ENCODE measurements at regions not wholly inside any gene's neighbourhood (a gene's known extent, or its start where the extent isn't known, plus 50 kb on each side); places are given as distances from the start of the nearest gene placed in this dataset.

DNA sequence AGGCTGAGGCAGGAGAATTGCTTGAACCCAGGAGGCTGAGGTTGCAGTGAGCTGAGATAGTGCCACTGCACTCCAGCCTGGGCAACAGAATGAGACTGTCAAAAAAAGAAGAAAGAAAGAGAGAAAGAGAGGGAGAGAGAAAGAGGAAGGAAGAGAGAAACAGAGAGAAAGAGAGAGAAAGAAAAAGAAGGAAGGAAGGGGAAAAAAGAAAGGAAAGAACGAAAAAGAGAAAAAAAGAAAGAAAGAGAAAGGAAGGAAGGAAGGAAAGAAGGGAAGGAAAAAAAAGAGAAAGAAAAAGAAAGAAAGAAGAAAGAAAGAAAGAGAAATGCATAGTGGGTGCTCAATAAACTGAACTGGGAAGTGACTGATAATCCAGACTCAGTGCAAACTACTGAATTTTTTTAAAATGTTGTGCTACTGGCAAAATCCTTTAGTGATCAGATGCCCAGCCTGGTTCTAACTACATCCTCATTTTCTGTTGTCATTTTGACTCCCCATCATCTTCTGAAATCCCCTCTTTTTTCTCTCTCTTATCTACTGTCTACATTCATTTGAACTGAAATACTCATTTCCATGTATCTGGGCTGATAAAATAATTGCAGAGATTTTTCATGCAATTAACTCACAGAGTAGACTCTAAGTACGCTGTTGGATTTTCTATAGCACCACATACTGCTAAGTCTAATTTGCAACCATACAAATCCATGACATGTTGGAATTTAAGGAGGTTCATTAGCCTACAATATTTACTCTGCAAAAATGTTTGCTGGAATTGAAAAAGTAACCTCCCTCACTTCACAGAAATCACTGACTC lies 85.3 kb upstream of the HIVEP1 start:
- no peak overlapping the region for H3K4me3 ChIP-seq
- H4K20me1 ChIP-seq (ENCODE audit: low read depth), result no peaks in the 10 kb centered on the region
- no peaks in the 10 kb centered on the region for H3K9me3 Mint-ChIP-seq
- DNase-seq (ENCODE audit: low spot score), result no peak
- H3K36me3 ChIP-seq, result no peaks in the 10 kb centered on the region
- no peak overlapping the region for H3K27ac ChIP-seq
- H3K4me1 Mint-ChIP-seq, result peaks cover 6% of the 10 kb centered on the region
- no peak overlapping the region for H3K4me3 Mint-ChIP-seq
- no peaks in the 10 kb centered on the region for H3K79me2 ChIP-seq (ENCODE audit: low read depth)
- H3K4me2 ChIP-seq, result no peak overlapping the region
- no peaks in the 10 kb centered on the region for H3K4me1 ChIP-seq
- H3K27ac Mint-ChIP-seq, result no peak overlapping the region
- H3F3A ChIP-seq (ENCODE audit: low read depth), result no peaks in the 10 kb centered on the region
- no peak overlapping the region for H3K9ac ChIP-seq
- peaks cover 5% of the 10 kb centered on the region for H3K27me3 Mint-ChIP-seq (ENCODE audit: insufficient read depth, low read depth)
- no peaks in the 10 kb centered on the region for H3K27me3 ChIP-seq
- TF ChIP-seq EZH2phosphoT487 (IDR thresholded peaks at IDR 0.05), result no peak
- TF ChIP-seq, protein P1, sequence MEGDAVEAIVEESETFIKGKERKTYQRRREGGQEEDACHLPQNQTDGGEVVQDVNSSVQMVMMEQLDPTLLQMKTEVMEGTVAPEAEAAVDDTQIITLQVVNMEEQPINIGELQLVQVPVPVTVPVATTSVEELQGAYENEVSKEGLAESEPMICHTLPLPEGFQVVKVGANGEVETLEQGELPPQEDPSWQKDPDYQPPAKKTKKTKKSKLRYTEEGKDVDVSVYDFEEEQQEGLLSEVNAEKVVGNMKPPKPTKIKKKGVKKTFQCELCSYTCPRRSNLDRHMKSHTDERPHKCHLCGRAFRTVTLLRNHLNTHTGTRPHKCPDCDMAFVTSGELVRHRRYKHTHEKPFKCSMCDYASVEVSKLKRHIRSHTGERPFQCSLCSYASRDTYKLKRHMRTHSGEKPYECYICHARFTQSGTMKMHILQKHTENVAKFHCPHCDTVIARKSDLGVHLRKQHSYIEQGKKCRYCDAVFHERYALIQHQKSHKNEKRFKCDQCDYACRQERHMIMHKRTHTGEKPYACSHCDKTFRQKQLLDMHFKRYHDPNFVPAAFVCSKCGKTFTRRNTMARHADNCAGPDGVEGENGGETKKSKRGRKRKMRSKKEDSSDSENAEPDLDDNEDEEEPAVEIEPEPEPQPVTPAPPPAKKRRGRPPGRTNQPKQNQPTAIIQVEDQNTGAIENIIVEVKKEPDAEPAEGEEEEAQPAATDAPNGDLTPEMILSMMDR (IDR thresholded peaks at IDR 0.05), result no peak
- no peak for TF ChIP-seq EZH2 (IDR thresholded peaks at IDR 0.05)
- H3K36me3 Mint-ChIP-seq, result no peaks in the 10 kb centered on the region
- H3K9me3 ChIP-seq (ENCODE audit: low read depth), result no peaks in the 10 kb centered on the region
- peak overlapping the region; percentile 24 for H2AFZ ChIP-seq (replicated peaks)

DNA sequence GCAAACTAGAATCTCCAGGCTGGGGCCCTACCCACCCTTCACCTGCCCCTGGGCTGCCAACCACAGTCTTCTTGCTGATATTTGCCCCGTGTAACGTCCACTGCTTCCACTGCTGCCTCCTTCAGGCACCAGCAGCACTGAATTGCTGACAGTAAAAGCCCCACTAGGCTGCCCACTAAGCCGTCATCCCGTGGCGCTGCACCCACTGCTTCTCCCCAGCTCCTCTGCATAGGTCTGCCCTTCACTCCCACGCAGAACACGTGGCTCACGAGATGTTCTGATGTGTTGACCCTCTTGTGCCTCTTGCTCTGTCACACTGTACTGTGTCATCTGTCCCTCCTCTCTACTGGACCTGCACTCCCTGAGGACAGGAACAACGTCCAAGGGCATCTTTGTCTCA lies 86.3 kb upstream of the HIVEP1 start:
- Histone ChIP-seq H3K4me3 (no peak overlapping the region), H3K4me1 (no peaks in the 10 kb centered on the region), H2AFZ (replicated peaks) (no peak overlapping the region), H4K20me1 (ENCODE audit: low read depth) (no peaks in the 10 kb centered on the region), H3K36me3 (no peaks in the 10 kb centered on the region), H3K4me2 (no peak overlapping the region), H3K79me2 (ENCODE audit: low read depth) (no peaks in the 10 kb centered on the region), H3K27ac (no peak overlapping the region), H3F3A (ENCODE audit: low read depth) (no peaks in the 10 kb centered on the region), H3K27me3 (no peaks in the 10 kb centered on the region), H3K9me3 (ENCODE audit: low read depth) (no peaks in the 10 kb centered on the region), H3K9ac (no peak overlapping the region)
- Mint-ChIP-seq H3K9me3 (no peaks in the 10 kb centered on the region), H3K4me3 (no peak overlapping the region), H3K27me3 (ENCODE audit: insufficient read depth, low read depth) (peaks cover 5% of the 10 kb centered on the region), H3K27ac (peak overlapping the region; percentile 67), H3K4me1 (peaks cover 9% of the 10 kb centered on the region), H3K36me3 (no peaks in the 10 kb centered on the region)
- no peak for TF ChIP-seq EZH2 (IDR thresholded peaks at IDR 0.05)
- TF ChIP-seq, protein P1 (IDR thresholded peaks at IDR 0.05), result no peak
- no peak for TF ChIP-seq EZH2phosphoT487 (IDR thresholded peaks at IDR 0.05)
- DNase-seq (ENCODE audit: low spot score), result no peak

DNA sequence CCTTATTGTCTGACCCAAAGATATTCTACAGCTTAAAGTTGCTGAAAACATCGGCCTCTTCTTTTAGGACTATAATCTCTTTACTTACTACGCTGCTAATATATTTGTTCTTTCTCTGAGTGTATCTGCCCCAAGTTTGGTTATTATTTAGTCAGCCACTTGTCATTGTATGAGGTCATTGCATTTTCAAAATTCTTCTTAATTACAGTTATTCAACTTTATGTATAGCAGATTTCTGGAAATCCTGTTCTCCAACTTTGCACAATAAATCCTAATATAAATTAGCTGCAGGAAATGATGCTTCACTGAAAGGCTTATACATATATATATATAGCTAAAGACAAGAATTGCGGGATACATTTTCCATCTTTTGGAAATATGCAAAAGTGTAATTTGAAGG lies 88.5 kb upstream of the HIVEP1 start:
- no peak overlapping the region for H3K27ac ChIP-seq
- no peak overlapping the region for H2AFZ ChIP-seq (replicated peaks)
- no peak overlapping the region for H3K4me3 ChIP-seq
- no peaks in the 10 kb centered on the region for H3F3A ChIP-seq (ENCODE audit: low read depth)
- Mint-ChIP-seq H3K4me1 (peaks cover 30% of the 10 kb centered on the region), H3K27me3 (ENCODE audit: insufficient read depth, low read depth) (peaks cover 8% of the 10 kb centered on the region), H3K27ac (no peak overlapping the region), H3K36me3 (no peaks in the 10 kb centered on the region), H3K9me3 (no peaks in the 10 kb centered on the region), H3K4me3 (no peak overlapping the region)
- H3K9me3 ChIP-seq (ENCODE audit: low read depth), result no peaks in the 10 kb centered on the region
- H3K27me3 ChIP-seq, result no peaks in the 10 kb centered on the region
- no peaks in the 10 kb centered on the region for H3K79me2 ChIP-seq (ENCODE audit: low read depth)
- peaks cover 7% of the 10 kb centered on the region for H3K4me1 ChIP-seq
- H3K4me2 ChIP-seq, result no peak overlapping the region
- no peaks in the 10 kb centered on the region for H3K36me3 ChIP-seq
- no peaks in the 10 kb centered on the region for H4K20me1 ChIP-seq (ENCODE audit: low read depth)
- TF ChIP-seq EZH2phosphoT487 (IDR thresholded peaks at IDR 0.05) (no peak), EZH2 (IDR thresholded peaks at IDR 0.05) (no peak)
- TF ChIP-seq, protein P1 (IDR thresholded peaks at IDR 0.05), result no peak
- no peak for DNase-seq (ENCODE audit: low spot score)
- no peak overlapping the region for H3K9ac ChIP-seq

All from neural progenitor cell (in vitro differentiated cells).